Frontal cortex (tissue), 3 donors: ENCODE measurements at regions not wholly inside any gene's neighbourhood (a gene's known extent, or its start where the extent isn't known, plus 50 kb on each side); places are given as distances from the start of the nearest gene placed in this dataset.

Experiments used
- DNase-seq, 2 donors: peaks; one replicate each; pipeline ENCODE4 v3.0.0; 2012; ENCODE audit warnings: low spot score in 2 of 2
- FAIRE-seq: peaks from 2 replicates; lab custom pipeline; 2012; peaks lifted over from hg19 to GRCh38; lab: Jason Lieb, UNC
- donor health status: control.
- donor health status: control.
- donor health status: control.

DNA sequence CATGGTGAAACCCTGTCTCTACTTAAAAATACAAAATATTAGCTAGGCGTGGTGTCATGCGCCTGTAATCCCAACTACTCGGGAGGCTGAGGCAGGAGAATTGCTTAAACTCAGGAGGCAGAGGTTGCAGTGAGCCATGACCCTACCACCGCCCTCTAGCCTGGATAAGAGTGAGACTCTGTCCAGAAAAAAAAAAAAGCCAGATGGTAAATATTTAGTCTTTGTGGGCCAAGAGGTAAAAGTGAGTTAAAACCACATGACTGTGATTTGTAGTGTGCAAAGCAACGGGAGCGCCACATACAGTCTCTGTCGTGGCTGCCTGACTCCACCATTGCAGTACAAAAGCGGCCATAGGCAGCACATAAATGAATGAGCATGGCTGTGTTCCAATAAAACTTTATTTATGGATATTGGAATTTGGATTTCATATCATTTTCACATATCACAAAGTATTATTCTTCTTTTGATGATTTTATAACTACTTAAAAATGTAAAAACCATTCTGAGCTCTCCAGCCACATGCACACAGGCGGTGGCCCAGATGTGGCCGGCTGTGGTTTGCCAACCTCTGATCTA, 51.8 kb upstream of the CASZ1 start:
- FAIRE-seq (no peak), DNase-seq (no peak)

DNA sequence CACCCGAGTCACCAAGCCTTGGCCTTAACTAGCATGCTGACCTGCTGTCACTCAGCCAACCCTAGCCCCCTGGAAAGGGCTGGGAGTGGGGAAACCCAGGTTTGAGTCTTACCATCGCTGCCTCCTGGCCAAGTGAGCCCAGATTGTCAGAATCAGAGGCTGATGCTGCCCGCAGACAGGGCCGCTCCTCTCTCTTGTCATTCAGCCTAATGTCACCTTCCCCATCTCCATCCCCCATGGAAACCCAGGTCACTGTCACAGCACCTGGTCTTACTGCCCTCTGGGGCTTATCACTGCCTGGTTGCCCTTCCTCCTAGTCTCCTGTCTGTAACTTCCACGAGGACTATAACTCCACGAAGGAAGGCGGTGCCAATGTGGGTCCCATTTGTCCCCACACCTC, 53.6 kb upstream of the CASZ1 start:
- FAIRE-seq = no peak

DNA sequence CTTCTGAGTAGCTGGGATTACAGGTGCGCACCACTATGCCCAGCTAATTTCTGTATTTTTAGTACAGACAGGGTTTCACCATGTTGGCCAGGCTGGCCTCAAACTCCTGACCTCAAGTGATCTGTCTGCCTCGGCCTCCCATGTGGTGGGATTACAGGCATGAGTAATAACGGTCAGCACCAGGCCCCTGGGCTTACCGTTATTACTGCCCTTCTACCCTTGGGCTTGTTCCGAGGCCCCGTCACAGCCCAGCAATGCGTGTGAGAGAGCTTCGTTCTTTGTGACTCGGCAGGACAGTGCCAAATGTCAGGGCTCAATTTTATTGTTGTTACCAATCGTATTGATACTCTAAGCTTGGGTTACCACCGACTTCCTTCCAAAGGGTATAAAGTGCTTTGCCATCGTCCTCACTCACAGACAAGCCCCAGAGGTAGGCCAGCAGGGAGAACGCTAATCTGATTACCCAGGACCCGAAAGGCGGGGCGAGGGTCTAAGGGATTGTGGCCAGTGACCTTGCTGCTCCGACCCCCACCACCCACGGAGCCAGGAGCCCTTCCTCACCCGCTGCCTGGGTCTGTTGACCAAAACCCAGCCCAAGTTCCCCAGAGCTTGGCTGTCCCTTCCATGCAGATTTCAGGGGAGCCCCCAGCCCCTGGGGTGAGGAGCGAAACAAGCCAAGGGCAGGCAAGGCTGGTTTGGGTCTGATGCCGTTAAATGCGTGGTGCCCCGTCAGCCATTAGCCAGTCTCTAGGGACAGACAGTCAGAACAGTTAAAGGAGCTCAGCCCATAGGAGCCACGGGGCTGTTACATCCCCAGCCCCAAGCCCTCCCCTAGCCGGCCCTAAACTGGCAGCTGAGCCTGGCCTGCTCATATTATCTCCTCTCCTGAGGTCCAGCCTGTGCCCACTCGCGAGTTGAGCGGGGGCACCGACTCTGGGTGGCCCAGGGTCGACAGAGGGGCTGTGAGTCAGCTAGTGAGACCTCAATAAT, 54.9 kb upstream of the CASZ1 start:
- DNase-seq (no peak), FAIRE-seq (no peak)

More for the DNA sequence above, 53.6 kb upstream of the CASZ1 start:
- DNase-seq = no peak

DNA sequence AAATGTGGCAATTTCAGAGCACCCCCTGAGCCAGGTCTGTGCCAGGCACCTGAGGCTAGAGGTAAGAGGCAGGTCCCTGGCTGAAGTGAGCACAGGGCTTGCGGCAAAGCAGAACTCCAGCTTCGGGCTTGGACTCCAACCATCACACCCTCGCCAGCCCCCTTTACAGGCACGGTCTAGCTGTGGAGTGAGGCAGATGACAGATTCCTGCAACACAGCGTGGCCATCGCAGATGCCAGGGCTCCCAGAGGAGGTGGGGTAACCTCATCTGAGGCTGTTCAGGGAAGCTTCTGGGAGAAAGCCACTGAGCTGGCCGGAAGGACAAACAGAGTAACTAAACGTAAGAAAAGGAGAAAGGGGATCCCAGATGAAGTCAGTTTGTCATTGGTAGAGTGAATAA, 55.6 kb upstream of the CASZ1 start:
- FAIRE-seq (no peak), DNase-seq (no peak)

DNA sequence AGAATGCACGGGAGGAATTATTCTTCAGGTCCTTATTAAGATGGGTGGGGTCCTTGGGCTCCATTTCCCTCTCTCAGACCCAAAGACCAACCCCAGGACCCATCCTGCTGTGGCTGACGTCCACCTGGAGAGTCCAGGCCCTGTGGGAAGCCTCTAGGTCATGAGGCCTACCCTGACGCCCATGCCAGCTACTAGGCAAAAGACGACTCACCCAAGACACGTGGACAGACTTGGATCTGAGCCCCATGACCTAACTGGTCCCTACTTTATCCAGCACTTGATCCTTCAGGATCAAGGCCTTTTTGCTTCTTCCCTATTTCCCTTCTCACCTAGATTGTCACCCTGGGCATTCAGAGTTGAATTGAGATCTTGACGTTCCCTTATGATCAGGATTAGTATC, 56.0 kb upstream of the CASZ1 start:
- no peak for FAIRE-seq
- no peak for DNase-seq

DNA sequence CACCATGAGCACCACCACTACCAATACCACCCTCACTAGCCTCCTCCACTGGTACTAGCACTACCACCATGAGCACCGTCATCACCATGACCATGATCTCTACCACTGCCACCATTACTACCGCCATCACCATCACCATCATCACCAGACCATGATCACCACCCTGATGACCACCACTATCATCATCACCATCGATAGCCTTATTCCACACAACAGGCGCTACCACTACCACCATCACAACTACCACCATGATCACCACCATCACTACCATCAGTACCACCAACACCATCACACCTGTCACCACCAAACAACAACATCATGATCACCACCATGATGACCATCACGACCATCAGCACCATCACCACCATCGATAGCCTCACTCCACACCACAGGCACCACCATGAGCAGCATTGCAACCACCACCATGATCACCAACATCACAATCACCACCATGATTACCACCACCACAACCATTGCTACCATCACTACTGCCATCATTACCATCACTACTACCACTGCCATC, 56.6 kb upstream of the CASZ1 start:
- DNase-seq (no peak), FAIRE-seq (no peak)

DNA sequence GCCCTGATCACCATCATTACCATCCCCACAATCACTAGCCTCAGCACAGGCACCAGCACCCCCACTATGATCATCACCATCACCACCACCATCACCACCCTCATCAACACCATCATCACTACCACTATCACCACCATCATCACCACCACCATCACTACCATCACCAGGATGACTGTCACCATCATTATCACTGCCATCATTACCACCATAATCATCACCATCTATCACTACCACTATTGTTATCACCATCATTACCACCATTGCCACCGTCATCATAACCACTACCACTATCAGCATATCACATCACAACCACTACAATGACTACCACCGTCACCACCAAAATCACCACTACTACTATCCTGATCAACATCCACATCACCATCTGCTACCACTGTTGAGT, 57.3 kb upstream of the CASZ1 start:
- DNase-seq (no peak), FAIRE-seq (no peak)

DNA sequence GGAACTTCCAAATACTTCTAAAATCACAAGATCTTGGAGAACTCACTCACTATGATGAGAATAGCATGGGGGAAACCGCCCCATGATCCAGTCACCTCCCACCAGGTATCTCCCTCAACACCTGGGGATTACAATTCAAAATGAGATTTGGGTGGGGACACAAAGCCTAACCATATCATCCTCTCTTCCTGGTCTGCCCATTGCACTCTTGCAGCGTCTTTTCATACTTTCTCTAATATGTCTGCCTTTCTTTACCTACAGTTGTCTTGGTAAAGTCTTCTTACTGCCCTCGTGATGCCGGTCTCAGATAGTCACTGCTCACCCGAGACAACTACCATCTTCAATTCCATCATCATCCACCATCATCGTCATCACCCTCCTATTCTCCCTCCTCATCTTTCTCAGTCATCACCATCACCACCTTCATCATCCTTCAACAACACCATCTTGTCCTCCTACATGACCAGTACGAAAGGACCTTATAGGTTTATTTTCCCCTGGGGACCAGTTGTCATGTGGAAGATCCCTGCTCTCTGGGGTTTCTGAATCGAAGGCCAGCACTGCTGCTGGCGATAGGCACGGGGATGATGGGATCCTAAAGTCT, 58.5 kb upstream of the CASZ1 start:
- no peak for FAIRE-seq

DNA sequence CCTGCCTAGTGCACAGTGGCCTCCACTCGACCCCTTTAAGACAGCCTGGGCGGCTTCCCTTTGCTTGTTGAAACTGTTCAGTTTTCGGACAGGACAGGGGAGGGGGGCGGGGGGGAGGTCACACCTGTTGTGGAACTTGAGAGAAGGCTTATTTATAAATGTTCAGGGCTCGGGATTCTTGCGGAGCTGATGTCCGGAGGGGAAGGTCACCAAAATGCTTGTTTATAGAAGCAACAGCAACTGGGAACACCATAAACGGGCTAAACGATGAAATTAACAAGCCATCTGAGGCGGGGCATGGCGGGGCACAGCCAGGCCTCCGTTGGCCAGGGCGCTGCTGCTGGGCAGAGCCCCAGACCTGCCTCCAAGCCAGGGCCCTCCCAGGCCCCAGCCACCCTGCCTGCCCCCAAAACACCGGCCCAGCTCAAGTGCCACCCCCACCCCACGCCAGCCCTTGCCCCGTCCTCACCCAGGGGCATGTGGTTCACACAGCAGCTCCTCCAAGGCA, 59.8 kb upstream of the CASZ1 start:
- no peak for FAIRE-seq
- DNase-seq = no peak

More for the DNA sequence above, 58.5 kb upstream of the CASZ1 start:
- DNase-seq = no peak

DNA sequence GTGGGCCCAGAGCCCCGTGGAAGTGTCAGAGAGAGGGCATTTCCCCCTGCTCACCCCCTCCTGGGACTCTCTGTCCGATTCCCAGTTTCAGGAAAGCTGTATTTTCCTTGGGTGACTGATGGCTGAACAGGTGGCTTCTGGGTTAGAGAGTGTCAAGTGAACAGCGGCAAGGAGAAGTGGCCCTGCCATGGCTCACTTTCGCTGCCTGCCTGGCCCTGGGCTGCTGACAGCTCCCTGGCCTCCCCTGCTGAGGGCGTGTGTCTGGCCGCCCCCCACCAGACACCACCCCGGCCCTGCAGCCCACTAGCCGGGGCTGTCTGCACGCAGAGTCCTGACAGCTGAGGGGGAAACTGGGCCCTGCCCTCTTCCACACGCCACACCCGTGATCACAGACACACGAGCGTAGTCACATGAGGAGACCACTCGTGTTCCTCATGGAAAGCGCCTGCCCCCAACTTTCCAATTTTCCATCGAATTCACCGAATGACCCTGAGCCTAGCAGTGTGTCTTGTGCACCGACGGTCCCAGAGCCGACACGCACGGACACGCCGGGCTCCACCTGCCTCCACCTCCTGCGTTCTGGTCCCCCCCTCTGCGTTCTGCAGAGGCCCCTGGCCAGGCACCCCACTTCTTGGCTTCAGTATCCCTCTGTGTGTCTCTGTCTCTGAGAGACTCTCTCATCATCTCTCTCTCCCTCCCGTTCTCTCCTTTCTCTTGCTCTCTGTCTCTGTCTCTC, 60.6 kb upstream of the CASZ1 start:
- DNase-seq = no peak
- FAIRE-seq = no peak

DNA sequence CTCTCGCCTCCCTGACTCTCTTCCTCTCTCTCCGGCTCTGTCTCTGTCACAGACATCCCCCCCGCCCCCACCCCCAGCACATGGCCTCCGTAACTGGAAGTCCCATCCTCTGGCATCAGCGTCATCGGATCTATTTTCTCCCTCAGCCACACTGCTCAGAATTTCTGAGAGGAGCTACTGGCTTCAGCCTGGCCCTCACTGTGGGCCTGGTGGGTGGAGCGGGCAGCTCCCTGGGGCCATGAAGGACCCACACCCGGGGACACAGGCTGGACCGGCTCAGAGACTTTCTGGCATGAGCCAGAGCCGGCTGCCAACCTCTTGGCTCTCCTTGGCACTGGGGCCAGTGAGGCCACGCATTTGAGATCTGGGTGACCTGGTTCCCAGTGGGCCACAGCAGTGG, 61.2 kb upstream of the CASZ1 start:
- no peak for DNase-seq
- FAIRE-seq = no peak

DNA sequence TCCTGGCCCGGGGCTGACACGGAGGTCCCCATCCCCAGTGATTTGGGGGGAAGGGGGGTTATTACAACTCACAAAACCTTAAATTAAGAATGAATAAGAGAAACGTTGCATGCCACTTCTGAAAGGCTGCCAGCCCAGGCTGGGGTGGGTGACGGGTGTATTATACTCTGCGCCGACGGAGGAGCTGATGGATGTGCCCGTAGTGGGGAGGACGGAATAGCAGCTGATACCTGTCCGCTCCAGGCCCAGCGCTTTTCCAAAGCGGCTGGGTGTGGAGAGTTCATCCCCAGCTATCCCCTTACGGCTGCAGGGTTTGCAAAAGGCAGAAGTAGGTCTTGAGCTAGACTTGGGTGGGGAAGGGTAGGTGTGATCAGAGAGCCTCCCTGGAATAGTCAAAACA, 63.8 kb upstream of the CASZ1 start:
- FAIRE-seq (no peak), DNase-seq (no peak)

DNA sequence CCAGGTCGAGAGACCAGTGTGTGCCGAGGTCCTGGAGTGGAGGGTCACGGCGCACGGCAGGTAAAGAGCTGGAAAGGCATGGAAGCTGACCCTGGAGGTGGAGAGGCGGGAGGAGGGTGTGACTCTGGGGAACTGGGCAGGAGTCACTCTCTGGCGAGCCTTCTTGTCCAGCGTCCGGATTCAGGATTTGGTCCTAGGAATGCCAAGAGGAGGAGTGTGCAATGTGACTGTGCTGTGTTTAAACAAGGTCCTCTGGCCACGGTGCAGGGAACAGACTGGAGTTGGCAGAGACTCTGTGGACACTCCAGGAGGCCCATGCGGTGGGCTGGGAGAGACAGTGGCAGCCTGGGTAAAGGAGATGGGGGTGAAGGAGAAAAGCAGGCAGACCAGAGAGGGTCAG, 64.2 kb upstream of the CASZ1 start:
- FAIRE-seq (no peak), DNase-seq (no peak)

DNA sequence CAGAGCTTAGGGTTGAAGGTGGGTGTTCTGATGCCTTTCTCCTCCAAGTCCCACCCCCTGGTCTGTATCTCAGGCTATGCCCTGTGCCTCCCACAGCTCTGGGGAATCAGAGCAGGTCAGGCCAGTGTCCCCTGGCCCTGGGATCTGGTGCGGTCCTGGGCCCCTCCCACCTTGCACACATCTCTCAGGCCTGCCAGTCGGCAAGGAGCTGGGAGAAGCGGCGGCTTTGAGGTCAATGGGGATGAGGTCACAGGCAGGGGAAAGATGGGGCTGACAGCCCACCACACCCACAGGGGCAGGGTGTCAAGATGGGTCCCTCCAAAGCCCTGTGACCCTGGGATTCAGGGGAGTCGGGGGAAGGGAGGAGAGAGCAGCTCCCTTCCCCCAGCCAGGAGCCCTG, 65.4 kb upstream of the CASZ1 start:
- DNase-seq (no peak), FAIRE-seq (no peak)

DNA sequence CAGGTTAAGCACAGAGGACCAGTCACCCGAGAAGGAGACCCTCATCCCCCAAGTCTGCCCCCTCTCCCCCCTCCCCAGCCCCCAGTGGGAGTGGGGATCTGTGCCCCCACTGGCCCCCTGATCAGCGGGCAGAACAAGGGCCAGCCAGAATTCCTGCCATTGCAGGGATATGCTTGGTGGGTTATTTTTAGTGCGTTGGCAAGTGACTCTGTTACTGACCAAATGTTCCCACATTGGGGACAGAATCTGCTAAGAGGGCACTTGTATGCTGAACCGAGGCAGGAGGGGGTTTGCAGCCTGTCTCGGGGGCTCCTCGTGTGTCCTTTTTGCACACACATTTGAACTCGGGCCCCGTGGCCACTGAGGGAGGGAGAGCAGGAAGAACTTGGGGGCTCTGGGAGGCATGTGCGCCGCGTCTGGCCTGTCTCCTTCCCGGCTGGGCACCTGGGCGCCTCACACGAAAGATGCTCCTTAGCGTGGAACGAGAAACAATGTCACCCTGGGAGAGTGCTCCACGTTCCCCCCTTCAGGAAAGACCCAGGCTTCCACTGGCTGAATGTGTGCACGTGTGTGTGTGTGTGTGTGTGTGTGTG, 66.4 kb upstream of the CASZ1 start:
- no peak for FAIRE-seq
- DNase-seq = no peak

DNA sequence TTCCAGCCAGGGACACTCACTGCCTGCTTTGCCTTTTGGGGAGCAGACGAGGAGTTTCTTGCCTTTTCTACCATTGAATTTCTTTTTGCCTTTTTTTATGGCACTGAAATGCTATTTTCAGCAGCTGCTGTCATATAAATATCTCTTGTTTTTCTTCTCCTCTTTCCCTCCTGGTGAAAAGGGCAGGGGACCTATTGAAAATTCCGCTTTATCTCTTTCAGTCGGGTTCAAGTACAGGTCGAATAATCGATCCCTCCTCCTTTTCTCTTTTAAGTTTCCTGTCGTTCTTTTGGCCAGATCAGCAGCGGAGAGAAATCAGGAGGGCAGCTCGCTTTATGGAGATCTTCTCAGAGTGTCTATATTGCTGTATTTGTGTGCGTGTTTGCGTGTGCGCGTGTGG, 67.4 kb upstream of the CASZ1 start:
- FAIRE-seq (no peak), DNase-seq (no peak)

DNA sequence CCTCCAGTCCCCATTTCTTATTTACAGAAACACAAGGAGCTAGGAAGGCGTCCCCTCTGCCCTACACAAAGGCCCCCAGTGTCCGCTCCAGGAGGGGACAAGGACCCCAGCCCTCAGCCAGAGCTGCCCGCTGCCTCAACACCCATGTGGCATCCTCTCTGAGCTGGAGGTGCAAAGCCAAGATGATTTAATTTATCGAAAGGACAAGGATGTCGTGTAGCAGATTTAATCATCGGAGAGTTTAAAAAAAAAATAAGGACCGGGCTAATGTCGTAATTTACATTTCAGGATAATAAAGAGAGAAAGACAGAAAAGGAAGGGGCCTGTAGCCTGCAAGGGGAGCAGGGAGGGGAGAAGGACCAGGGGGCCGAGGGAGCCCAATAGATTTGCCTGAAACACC, 68.3 kb upstream of the CASZ1 start:
- FAIRE-seq (no peak), DNase-seq (no peak)

DNA sequence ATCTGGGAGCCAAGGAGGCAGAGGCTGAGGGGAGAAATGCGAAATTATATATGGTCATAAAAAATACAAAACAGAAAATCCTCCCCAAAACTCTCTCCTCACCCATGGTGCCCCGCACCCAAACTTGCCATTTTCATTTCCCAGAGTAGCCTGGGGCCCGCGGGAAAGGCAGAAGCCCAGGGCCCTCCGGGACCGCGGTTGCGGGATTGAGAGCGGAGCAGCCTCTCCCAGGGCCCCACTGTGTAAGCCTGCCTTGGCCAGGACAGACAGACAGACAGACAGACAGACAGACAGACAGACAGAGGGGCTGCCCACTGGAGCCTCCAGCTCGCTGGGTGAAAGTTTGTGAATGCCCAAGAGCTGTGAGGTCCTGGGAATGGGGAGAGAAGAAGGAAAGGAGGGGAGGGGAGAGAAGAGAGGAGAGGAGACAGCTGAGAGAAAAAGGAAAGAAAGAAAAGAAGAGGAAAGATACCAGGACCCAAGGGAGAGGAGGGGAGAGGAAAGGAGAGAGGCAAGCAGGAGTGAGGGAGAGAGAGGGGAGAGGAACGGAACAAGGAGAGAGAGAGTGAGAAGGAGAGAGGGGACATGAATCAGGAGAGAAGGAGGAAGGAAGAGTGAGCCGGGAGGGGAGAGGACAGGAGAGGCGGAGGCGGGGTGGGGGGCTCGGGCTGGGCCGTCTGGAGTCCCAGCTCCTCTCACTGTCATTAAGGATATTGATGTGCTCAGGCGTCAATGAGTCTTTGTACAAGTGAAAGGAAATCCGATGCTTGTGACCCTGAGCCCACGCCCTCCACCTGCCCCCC, 69.3 kb upstream of the CASZ1 start:
- no peak for DNase-seq

More for the DNA sequence above, 69.3 kb upstream of the CASZ1 start:
- FAIRE-seq = no peak
